SU-DHL-6 (cell line): ENCODE measurements at regions not wholly inside any gene's neighbourhood (a gene's known extent, or its start where the extent isn't known, plus 50 kb on each side); places are given as distances from the start of the nearest gene placed in this dataset.

Experiments used
- EZH2phosphoT487 ChIP-seq: fragments of 200-600 bp; sonication (generic), shearing (Covaris generic); conservative IDR thresholded peaks from 2 replicates; pipeline ENCODE4 v1.6.1; 2018; ENCODE audit warnings: mild to moderate bottlenecking, antibody characterized with exemption, low read length, moderate library complexity, mixed read lengths
- TF ChIP-seq, protein P1 (sequence below): fragments of 200-600 bp; sonication (generic); IDR thresholded peaks from one replicate; pipeline ENCODE4 v1.5.1; 2017; ENCODE audit warnings: antibody characterized with exemption, mild to moderate bottlenecking, low read length, moderate library complexity; ENCODE audit not compliant: insufficient read depth, poor library complexity, severe bottlenecking

DNA sequence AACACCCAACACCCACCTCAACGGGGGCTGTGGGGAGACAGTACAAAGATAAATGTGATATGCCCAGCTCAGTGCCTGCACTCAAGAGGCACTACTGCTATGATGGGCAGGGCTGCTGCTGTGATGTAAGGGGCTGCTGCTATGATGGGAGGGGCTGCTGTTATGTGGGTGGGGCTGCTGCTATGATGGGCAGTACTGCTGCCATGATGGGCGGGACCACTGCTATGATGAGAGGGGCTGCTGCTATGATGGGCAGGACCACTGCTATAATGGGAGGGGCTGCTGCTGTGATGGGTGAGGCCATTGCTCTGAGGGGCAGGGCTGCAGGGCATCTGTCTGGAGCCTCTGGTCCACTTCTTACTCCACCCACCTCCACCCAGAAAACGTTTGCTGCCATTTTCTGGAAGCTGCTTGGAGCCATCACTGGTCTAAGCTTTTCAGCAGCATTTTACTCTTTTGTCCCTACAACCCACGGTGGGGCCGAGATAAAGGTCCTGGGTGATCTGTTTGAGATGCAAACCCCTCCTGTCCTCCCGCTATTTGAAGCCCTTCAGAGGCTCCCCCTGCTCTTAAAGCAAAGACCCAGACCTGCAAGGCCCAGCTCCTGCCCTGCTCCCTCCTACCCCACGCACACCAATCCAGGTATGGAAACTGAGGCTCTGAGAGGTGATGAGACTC, 656.9 kb downstream of the PTPRU start:
- TF ChIP-seq, protein P1, sequence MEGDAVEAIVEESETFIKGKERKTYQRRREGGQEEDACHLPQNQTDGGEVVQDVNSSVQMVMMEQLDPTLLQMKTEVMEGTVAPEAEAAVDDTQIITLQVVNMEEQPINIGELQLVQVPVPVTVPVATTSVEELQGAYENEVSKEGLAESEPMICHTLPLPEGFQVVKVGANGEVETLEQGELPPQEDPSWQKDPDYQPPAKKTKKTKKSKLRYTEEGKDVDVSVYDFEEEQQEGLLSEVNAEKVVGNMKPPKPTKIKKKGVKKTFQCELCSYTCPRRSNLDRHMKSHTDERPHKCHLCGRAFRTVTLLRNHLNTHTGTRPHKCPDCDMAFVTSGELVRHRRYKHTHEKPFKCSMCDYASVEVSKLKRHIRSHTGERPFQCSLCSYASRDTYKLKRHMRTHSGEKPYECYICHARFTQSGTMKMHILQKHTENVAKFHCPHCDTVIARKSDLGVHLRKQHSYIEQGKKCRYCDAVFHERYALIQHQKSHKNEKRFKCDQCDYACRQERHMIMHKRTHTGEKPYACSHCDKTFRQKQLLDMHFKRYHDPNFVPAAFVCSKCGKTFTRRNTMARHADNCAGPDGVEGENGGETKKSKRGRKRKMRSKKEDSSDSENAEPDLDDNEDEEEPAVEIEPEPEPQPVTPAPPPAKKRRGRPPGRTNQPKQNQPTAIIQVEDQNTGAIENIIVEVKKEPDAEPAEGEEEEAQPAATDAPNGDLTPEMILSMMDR = no peak
- TF ChIP-seq EZH2phosphoT487 = no peak
